Tibial artery (tissue), 4 donors: ENCODE measurements at regions not wholly inside any gene's neighbourhood (a gene's known extent, or its start where the extent isn't known, plus 50 kb on each side); places are given as distances from the start of the nearest gene placed in this dataset.

Experiments used
- DNase-seq, 2 donors: peaks; one replicate each; pipeline ENCODE4 v3.0.0-alpha.2; 2019
- H3K27ac ChIP-seq, 2 donors: fragments of 200-600 bp; sonication (generic) in 1 of 2; 1 replicate in 1 of 2; 2 replicates in 1 of 2; pipeline ENCODE4 v1.5.1; 2018 to 2019; ENCODE audit warnings: mild to moderate bottlenecking in 1 of 2
- H3K27me3 ChIP-seq, 2 donors: fragments of 200-600 bp; sonication (generic) in 1 of 2; one replicate each; pipeline versions ENCODE4 v1.5.1 to v1.6.0; 2016 to 2019
- H3K36me3 ChIP-seq, 3 donors: fragments of 200-600 bp; sonication (generic) in 2 of 3; one replicate each; pipeline ENCODE4 v1.5.1; 2016 to 2019; ENCODE audit warnings: mild to moderate bottlenecking in 2 of 3
- H3K4me1 ChIP-seq, 4 donors: fragments of 200-600 bp; sonication (generic) in 2 of 4; 1 replicate in 3 of 4; 2 replicates in 1 of 4; pipeline ENCODE4 v1.5.1; 2016 to 2019
- H3K4me3 ChIP-seq, 2 donors: fragments of 200-600 bp; sonication (generic) in 1 of 2; 1 replicate in 1 of 2; 2 replicates in 1 of 2; pipeline ENCODE4 v1.5.1; 2018 to 2019; ENCODE audit warnings: mild to moderate bottlenecking in 2 of 2
- H3K9me3 ChIP-seq, 3 donors: fragments of 200-600 bp; sonication (generic) in 1 of 3; one replicate each; pipeline ENCODE4 v1.5.1; 2016 to 2019
- intact Hi-C: fragments of 100-400 bp; cut with DNase I; formaldehyde crosslinking; loops from one replicate; pipeline ENCODE4 v1.15.0; 2023; ENCODE audit warnings: low total_unique reads
- TF ChIP-seq, protein P1 (sequence below), 2 experiments: fragments of 200-600 bp in 1 of 2; fragments of 450-650 bp in 1 of 2; IDR thresholded peaks; one replicate each; pipeline ENCODE4 v1.5.1; 2017 to 2019; ENCODE audit warnings: antibody characterized with exemption in 2 of 2, mild to moderate bottlenecking in 1 of 2, moderate library complexity in 1 of 2

DNA sequence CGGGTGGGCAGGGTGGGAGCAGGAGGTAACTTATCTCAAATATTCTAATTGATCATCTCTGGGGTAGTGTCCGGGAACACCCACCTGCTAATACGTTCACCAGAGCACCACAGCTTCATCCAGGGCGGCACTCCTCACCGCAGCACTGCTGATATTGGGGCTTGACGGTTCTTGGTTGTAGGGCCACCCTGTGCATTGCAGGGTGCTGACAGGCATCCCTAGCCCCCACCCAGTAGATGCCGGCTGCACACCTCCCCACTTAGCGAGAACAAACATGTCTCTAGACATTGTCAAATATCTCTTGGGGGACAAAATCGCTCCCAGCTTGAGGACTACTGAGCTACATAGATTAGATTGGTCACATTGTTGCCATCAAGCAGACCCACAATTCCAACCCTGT is 73.9 kb upstream of the WASF3 start:
- DNase-seq: no peak
- no peaks in the 10 kb centered on the region for H3K4me1 ChIP-seq
- TF ChIP-seq, protein P1, sequence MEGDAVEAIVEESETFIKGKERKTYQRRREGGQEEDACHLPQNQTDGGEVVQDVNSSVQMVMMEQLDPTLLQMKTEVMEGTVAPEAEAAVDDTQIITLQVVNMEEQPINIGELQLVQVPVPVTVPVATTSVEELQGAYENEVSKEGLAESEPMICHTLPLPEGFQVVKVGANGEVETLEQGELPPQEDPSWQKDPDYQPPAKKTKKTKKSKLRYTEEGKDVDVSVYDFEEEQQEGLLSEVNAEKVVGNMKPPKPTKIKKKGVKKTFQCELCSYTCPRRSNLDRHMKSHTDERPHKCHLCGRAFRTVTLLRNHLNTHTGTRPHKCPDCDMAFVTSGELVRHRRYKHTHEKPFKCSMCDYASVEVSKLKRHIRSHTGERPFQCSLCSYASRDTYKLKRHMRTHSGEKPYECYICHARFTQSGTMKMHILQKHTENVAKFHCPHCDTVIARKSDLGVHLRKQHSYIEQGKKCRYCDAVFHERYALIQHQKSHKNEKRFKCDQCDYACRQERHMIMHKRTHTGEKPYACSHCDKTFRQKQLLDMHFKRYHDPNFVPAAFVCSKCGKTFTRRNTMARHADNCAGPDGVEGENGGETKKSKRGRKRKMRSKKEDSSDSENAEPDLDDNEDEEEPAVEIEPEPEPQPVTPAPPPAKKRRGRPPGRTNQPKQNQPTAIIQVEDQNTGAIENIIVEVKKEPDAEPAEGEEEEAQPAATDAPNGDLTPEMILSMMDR (IDR thresholded peaks at IDR 0.05): no peak
- no peaks in the 10 kb centered on the region for H3K27me3 ChIP-seq
- H3K36me3 ChIP-seq: no peaks in the 10 kb centered on the region
- intact Hi-C loops: no loop called here
- no peak overlapping the region for H3K4me3 ChIP-seq
- no peak overlapping the region for H3K27ac ChIP-seq
- no peaks in the 10 kb centered on the region for H3K9me3 ChIP-seq

DNA sequence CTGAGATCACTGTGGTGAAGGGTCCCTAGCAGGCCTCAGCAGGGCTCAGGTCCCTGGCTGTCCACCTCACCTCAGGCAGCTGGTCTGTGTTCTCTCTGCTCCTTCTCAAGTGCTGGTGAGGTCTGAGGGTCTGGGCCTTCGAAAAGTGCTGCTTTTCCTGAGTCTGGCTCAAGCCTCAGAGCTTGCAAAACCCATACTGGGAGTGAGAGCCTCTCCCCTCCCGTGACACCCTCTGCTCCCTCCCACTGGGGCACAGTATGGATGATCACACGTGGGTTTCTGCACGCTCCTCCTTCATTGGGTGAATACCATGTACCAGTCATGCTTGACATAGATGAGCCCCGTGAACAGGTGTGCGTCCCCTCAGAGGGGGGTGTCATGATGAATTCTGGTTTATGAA is 73.3 kb upstream of the WASF3 start:
- TF ChIP-seq, protein P1 (IDR thresholded peaks at IDR 0.05): no peak
- intact Hi-C loops: no loop called here
- Histone ChIP-seq H3K4me1 (no peaks in the 10 kb centered on the region), H3K27me3 (no peaks in the 10 kb centered on the region), H3K36me3 (no peaks in the 10 kb centered on the region), H3K27ac (no peak overlapping the region), H3K4me3 (no peak overlapping the region), H3K9me3 (no peaks in the 10 kb centered on the region)
- no peak for DNase-seq

DNA sequence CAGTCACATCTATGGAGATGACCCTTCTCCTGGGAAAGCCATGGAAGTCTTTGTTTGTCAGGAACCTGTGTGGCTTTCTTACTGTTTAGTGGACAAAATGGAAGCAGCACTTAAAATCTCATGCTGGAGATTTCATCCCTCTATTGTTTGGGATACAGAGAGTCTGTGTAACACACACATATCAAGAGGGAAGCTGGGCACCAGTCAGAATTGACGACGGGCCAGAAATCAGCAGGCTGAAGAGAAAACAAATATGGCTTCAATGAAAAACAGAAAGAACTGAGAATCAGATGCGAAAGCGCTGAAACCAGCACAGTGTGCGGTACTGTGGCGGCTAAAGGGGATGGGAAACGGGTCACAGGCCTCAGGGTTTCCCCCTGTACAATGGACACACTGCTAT is 72.2 kb upstream of the WASF3 start:
- H3K36me3 ChIP-seq: no peaks in the 10 kb centered on the region
- TF ChIP-seq, protein P1 (IDR thresholded peaks at IDR 0.05): no peak
- H3K9me3 ChIP-seq: no peaks in the 10 kb centered on the region
- intact Hi-C loops: loop anchor here (5.0 kb wide), 1 partner anchor 212 kb away; no protein-coding TSS in a partner anchor
- H3K4me3 ChIP-seq: no peak overlapping the region
- H3K27ac ChIP-seq: peak overlapping the region in 1 of 2 donors; percentile 43
- H3K4me1 ChIP-seq: no peaks in the 10 kb centered on the region
- no peaks in the 10 kb centered on the region for H3K27me3 ChIP-seq
- no peak for DNase-seq

DNA sequence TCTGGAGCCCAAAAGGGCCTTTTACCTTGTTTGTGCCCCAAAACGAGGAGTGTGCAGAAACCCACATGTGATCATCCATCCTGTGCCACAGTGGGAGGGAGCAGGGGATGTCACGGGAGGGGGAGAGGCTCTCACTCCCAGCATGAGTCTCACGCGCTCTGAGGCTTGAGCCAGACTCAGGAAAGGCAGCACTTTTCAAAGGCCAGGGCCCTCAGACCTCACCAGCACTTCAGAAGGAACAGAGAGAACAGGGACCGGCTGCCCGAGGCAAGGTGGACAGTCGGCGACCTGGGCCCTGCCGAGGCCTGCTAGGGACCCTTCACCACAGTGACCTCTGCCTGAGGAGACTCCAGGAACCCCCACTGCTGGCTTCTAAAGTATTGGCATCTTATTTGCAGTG is 71.7 kb upstream of the WASF3 start:
- peak; percentile 72 to 79 for DNase-seq
- Histone ChIP-seq H3K9me3 (no peaks in the 10 kb centered on the region), H3K4me3 (no peak overlapping the region), H3K27me3 (no peaks in the 10 kb centered on the region), H3K4me1 (no peaks in the 10 kb centered on the region), H3K27ac (peak overlapping the region; percentile 9 to 43), H3K36me3 (no peaks in the 10 kb centered on the region)
- intact Hi-C loops: loop anchor here (5.0 kb wide), 1 partner anchor 212 kb away; no protein-coding TSS in a partner anchor
- TF ChIP-seq, protein P1 (IDR thresholded peaks at IDR 0.05): no peak

DNA sequence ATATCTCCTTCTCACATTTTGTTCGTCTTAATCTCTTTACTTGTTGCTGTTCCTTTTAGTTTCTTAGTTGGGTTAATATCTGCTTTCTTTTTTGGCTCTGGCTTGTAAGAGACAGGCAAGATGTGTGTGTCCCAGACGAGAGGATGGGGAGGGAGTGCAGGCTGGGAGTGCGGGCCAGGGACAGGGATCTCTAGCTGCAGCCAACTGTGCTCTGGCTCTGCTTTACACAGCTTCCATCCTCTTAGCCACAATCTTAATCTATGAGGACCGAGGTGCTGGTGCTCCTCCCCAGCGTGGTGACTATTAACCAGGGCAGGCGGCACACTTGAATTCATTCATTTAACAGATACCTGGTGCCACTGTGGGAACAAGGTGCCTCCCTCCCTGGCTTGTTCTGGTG is 70.9 kb upstream of the WASF3 start:
- H3K4me3 ChIP-seq: no peak overlapping the region
- intact Hi-C loops: loop anchor here (5.0 kb wide), 1 partner anchor 211 kb away; no protein-coding TSS in a partner anchor
- H3K4me1 ChIP-seq: no peaks in the 10 kb centered on the region
- H3K27me3 ChIP-seq: no peaks in the 10 kb centered on the region
- no peaks in the 10 kb centered on the region for H3K9me3 ChIP-seq
- H3K27ac ChIP-seq: peak overlapping the region; percentile 9 to 43
- TF ChIP-seq, protein P1 (IDR thresholded peaks at IDR 0.05): no peak
- H3K36me3 ChIP-seq: no peaks in the 10 kb centered on the region
- DNase-seq: peak in 1 of 2 donors; percentile 35

DNA sequence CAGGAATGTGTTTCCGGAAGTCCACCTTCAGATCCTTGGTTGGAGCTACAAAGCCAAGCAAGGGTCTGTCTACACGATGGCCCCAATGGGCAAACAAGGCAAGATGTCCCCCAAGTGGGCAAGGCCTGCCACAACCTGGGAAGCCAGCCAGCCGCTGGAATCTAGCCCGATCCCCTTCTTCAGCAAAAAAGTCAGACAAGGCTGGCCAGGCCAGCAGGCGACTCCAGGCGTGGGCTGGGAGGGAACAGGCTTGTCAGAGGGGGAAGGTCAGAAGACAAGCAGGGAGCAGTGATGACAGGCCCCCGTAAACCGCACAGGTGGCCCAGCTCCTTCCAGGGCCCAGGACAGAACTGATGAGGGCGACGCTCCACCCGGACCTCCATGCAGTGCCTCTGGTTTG is 69.7 kb upstream of the WASF3 start:
- H3K27ac ChIP-seq: no peak overlapping the region
- no peaks in the 10 kb centered on the region for H3K9me3 ChIP-seq
- no peaks in the 10 kb centered on the region for H3K4me1 ChIP-seq
- no peak overlapping the region for H3K4me3 ChIP-seq
- H3K27me3 ChIP-seq: no peaks in the 10 kb centered on the region
- intact Hi-C loops: loop anchor here (5.0 kb wide), 1 partner anchor 210 kb away; no protein-coding TSS in a partner anchor
- DNase-seq: no peak
- TF ChIP-seq, protein P1 (IDR thresholded peaks at IDR 0.05): no peak
- no peaks in the 10 kb centered on the region for H3K36me3 ChIP-seq
